Left renal pelvis (tissue), 4 donors: ENCODE measurements at regions not wholly inside any gene's neighbourhood (a gene's known extent, or its start where the extent isn't known, plus 50 kb on each side); places are given as distances from the start of the nearest gene placed in this dataset.
"Not testable (repeated sequence)": the region's sequence is repeated elsewhere in the genome, so short reads cannot be mapped to it uniquely, and the experiment has no call there.

Experiments
- DNase-seq, 4 donors: peaks; one replicate each; pipeline ENCODE4 v3.0.0-alpha.2; 2013; ENCODE audit warnings: low read depth in 4 of 4, low spot score in 3 of 4

DNA sequence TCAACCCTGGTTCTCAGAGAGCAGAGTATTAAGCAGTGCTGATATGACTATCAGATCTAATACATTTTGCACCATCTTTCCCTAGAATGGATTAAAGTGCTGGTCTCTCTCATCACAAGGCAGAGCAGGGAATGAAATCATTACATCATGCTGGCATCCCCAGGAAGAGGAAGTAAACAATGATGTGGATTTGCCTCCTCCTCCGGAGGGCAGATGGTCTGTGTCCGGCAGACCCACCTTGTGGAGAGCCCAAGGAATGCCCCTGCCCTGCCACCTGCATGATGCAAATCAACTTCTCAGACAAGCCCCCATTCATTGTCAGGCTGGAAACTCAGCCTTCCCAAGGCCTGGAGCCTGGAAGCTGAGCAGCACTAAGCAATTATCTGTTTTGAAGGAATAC is 1149.1 kb downstream of the VRK1 start:
- DNase-seq: no peak

DNA sequence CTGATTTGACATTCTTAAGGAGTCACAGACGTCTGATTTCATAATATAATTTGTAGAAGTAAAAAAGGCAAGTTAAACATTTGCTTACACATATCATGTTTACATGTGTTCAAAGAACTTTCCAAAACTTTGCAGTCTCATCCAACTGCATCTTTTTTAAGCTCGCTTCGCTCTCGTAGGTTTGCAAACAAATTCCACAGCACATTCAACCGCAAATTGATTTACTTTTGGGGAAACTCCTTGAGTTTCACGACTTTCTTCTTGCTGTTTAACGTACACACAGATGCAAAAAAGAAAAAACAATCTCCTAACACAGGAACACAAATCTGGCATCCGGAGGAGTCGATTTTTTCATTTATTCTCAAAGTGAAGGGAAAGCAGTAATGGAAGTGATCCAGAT is 1149.5 kb downstream of the VRK1 start:
- no peak for DNase-seq

GRCh38 chr14:97948841-97949240 is 1151.7 kb downstream of the VRK1 start:
- DNase-seq: peak in 3 of 4 donors; percentile 2 to 19 (median 10)

DNA sequence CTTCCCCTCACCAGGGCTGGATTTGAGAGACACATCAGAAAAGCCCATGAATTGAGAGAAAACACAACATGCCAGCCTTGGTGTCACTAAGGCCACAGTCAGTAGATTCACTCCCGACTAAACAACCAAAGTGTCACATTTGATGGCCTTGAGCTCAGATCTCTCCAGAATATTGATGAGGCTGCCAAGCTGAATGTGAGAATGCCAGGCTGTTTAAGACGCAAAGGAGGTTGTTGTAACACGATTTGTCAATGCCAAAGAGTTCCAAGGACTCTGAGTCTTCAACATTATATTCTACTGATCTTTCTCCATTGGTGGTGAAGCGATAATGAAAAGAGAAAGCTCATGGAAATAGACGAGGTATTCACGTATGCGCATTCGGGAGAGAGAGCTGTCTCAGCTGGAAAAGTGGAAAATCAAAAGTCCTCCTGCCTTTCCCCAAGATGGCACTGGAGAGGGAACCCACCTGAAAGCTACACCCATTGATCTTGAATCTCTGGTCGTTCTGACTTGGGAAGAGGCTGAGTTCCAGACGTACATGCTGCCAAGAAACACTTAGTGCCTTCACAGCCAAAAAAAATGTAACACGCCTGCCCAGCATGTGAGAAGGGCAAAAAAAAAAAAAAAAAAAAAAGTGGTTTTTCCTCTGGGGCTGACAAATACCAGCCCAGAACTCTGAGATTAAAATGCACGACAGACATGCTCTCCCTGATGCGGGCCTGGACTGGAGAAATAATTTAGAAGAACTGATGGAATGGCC is 1159.6 kb downstream of the VRK1 start:
- DNase-seq: no peak

- no peak for DNase-seq
These were observed 1162.1 kb downstream of the VRK1 start for GRCh38 chr14:97959251-97959650.

DNA sequence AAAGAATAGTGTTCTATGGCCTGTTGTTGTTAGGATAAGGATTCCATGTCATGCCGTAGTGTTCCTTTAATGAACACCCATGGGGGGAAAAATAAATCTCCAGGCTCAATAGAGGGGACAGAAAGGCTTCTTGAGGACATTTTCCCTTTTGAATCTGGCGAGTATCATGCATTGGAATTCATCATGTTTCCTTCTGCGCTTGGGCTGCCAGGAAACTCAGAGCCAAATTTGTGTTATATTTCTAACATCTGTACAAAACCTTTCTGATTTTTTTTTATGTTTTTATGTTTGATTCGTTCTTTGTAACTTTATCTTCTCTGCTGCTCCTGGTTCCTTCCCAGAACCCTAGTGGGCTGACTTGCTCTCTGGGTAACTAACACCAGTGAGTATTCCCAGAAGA is 1163.3 kb downstream of the VRK1 start:
- no peak for DNase-seq

DNA sequence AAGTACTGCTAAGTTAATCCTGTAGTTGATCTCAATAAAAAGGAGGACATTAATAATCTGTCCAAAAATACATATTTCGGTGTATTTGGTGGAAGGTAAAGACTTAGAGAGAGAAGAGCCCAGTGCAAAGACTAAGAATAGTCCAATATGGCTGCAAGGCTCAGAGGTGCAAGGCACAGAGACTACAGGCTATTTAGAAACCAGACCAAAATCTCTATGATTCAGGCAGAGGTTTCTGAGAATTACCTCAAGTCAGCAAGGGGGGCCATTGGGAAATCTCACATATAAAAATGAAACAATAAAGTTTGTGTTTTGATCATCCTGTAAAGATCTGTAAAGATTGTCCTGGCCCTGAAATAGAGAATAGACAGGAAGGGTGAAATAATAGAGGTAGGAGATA is 1173.0 kb downstream of the VRK1 start:
- DNase-seq: no peak

GRCh38 chr14:97975216-97975615 is 1178.0 kb downstream of the VRK1 start:
- no peak for DNase-seq

DNA sequence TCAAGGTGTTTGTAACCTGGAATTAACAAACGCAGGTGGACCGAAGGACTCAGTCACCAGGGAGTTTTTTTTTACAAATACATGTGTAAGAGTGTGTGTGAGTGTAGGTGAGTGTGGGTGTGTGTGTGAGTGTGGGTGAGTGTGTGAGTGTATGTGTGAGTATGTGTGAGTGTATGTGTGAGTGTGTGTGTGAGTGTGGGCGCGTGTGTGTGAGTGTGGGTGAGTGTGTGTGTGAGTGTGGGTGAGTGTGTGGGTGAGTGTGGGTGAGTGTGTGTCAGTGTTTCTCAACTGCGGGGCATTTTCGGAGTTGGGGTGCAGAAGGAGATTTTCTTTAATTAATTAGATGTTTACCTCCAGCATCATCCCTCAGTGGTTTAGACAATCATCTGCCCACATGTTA is 1178.8 kb downstream of the VRK1 start:
- no peak for DNase-seq

- DNase-seq: no peak
These were observed 1179.7 kb downstream of the VRK1 start for GRCh38 chr14:97976861-97977260.

GRCh38 chr14:97977651-97978261 is 1180.6 kb downstream of the VRK1 start:
- no peak for DNase-seq

GRCh38 chr14:97978341-97978740 is 1181.2 kb downstream of the VRK1 start:
- peak; percentile 25 to 47 (median 36) for DNase-seq

- no peak for DNase-seq
These were observed 1196.4 kb downstream of the VRK1 start for GRCh38 chr14:97993508-97994019.

GRCh38 chr14:97994020-97994531 is 1196.9 kb downstream of the VRK1 start:
- no peak for DNase-seq

- no peak for DNase-seq
These were observed 1197.9 kb downstream of the VRK1 start for GRCh38 chr14:97995038-97995437.

- no peak for DNase-seq
These were observed 1198.3 kb downstream of the VRK1 start for GRCh38 chr14:97995531-97995930.

DNA sequence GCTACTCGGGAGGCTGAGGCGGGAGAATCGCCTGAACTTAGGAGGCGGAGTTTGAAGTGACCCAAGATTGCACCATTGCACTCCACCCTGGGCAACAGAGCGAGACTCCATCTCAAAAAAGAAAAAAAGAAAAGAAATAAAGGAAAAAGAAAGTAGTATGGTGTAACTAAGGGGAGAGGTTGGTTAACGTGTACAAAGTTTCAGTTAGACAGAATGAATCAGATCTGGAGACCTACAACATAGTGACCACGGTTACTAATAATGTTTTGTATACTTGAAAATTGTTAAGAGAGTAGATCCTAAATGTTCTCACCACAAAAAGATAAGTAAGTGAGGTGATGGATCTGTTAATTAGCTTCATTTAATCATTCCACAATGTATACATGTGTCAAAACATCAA is 1208.8 kb downstream of the VRK1 start:
- DNase-seq: no peak

DNA sequence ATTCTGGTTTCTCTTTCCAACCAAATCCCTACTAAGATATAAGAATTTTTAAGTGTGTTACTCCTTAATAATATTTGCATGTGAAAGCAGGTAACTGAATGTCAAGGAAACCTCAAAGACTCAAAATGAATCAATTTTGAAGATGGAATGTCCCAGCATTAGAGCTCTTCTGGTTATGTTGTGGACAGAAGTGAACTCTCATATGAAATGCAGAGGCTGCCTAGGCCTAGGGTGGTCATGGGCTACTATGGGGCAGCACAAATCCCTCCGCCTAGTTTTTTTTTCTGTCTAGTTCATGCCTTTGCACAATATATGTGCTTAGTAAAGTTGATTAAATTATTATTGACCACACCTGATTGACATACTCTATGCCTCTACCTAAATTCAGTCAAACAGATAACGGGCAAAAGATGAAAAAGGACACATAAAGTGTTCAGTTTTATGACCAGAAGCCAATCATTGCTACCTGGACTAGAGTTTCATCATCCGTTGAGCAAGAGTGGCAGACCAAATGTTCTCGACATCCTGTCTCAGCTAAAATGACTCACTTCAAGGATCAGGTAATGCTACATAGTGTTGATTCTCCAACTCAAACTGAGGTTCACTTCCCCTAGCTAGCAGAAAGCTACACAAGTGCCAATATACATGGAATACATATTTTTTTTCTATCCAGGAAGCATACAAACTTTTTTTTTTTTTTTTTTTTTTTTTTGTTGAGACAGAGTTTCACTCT is 1211.4 kb downstream of the VRK1 start:
- no peak for DNase-seq

- not testable (repeated sequence) for DNase-seq
These were observed 1212.0 kb downstream of the VRK1 start for GRCh38 chr14:98009177-98009576.

DNA sequence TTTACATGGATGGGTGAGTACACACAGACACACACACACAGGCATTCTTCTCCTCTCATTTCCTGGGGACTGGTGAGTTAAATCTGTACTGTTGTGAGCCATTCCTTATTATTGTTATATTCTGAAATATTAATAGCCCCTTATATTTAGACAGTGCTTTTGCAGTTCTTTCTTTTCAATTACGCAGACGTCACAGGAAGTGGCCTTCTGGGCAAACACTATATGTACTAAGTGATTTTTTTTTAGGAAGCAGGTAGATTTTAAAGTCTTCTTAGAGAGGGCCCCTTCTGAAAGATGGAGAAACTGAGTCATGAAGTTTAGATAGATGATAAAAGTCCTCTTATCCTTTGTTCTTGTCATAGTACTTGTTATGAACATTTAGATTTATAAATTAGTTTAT is 1213.6 kb downstream of the VRK1 start:
- no peak for DNase-seq

DNA sequence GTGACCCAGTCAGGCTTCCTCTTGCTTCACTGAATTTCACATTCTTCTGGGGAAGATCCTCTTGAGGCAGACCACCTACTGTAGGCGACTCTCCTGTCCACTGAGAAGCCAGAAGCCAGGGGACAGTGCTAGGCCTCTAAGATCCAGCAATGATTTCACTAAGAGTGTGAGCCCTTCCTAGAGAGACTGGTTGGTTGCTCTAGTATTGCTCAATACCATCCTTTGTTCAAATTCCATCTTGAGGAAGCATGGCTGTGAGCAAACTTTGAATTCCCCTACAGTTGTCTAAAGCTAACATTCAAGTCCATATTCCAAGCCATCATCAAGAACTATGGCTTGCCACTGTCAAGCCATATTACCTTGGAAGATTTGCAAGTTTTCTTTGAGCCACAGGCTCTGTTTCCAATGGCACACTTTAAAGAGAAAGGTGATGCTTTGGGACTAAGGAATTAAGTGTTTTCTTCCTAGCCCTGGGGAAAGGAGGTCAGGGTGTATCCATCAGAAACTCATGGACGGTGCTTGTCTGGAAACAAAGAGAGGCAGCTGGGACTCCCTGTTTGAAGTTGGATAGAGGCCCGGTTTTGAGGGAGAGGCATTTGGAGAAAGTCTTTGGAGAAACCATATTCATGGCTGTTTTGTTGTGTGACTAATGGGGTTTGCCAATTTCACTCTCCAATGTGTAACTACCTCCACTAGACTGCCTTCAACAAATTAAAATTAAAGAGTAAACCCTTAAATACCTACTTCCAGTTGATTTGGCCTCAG is 1217.9 kb downstream of the VRK1 start:
- no peak for DNase-seq
